Prostate gland (tissue), 2 donors: ENCODE measurements at regions not wholly inside any gene's neighbourhood (a gene's known extent, or its start where the extent isn't known, plus 50 kb on each side); places are given as distances from the start of the nearest gene placed in this dataset.

ENCODE experiments used
- DNase-seq: peaks from one replicate; pipeline ENCODE4 v3.0.0-alpha.2; 2019; ENCODE audit warnings: low spot score
- H3K27ac ChIP-seq, 2 donors: fragments of 200-600 bp; sonication (generic); 2 replicates each; pipeline ENCODE4 v1.5.1; 2017 to 2019
- H3K27me3 ChIP-seq: fragments of 200-600 bp; sonication (generic); replicated peaks from 2 replicates; pipeline ENCODE4 v1.5.1; 2019; ENCODE audit not compliant: insufficient read depth
- H3K36me3 ChIP-seq, 2 donors: fragments of 200-600 bp; sonication (generic); 1 replicate in 1 of 2; 2 replicates in 1 of 2; pipeline versions ENCODE4 v1.5.1 to v1.8.1; 2017 to 2019
- H3K4me1 ChIP-seq: fragments of 200-600 bp; sonication (generic); replicated peaks from 2 replicates; pipeline ENCODE4 v1.5.1; 2019
- H3K4me3 ChIP-seq, 2 donors: fragments of 200-600 bp; sonication (generic); 2 replicates each; pipeline ENCODE4 v1.5.1; 2017 to 2019
- H3K9me3 ChIP-seq: fragments of 200-600 bp; sonication (generic); 2 replicates; pipeline ENCODE4 v1.5.1; 2017
- POLR2A ChIP-seq: fragments of 450-650 bp; IDR thresholded peaks from one replicate; pipeline ENCODE4 v1.6.1; 2016; ENCODE audit warnings: antibody characterized with exemption, mild to moderate bottlenecking
- POLR2AphosphoS5 ChIP-seq: sonication (generic); formaldehyde crosslinking; IDR thresholded peaks from one replicate; pipeline ENCODE4 v1.6.1; 2017; ENCODE audit warnings: antibody characterized with exemption
- WGBS: methylation state at CpG from one replicate; pipeline ENCODE4 v1.1.5; 2018; 5-methylcytosine and 5-hydroxymethylcytosine counted together
- intact Hi-C: fragments of 100-400 bp; cut with DNase I; formaldehyde crosslinking; loops from one replicate; pipeline ENCODE4 v1.14.2; 2022
- TF ChIP-seq, protein P1 (sequence below), 4 experiments: fragments of 200-600 bp in 2 of 4; fragments of 450-650 bp in 2 of 4; sonication (generic) in 2 of 4; IDR thresholded peaks; 1 replicate in 3 of 4; 2 replicates in 1 of 4; pipeline ENCODE4 v1.5.1; 2016 to 2019; ENCODE audit warnings: antibody characterized with exemption in 4 of 4, mild to moderate bottlenecking in 2 of 4, moderate library complexity in 2 of 4

DNA sequence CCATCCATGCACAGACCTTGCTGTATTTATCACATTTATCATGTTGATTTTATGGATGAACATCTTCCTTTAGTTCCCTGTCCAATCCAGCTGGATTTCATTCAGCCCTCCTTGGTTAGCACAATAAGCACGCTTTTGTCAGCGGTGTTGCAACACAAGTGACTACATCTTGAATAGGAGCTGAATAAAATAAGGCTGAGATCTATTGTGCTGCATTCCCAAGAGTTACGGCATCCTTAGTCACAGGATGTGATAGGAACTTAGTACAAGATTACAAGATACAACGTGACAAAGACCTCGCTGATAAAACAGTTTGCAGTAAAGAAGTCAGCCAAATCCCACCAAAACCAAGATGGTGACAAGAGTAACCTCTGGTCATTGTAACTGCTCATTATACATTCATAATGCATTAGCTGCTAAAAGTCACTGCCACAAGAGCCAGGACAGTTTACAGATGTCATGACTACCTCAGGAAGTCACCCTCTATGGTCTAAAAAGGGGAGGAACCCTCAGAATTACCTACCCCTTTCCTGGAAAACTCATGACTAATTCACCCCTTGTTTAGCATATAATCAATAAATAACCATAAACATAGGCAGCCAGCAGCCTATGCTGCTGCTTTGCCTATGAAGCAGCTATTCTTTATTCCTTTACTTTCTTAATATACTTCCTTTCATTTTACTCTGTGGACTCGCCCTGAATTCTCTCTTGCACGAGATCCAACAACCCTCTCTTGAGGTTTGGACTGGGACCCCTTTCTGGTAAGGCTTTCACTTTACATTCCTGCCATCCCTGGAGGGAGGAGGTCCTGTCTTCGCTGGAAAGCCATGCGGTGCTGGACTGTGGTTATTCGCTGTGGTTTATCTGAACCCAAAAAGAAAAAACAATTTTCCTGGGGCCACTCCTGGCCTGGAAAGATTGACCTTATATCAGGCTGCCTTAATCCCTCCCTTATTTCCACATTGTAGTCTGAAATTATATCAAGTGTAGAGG, 522.6 kb upstream of the AMELY start:
- DNase-seq = no peak
- Histone ChIP-seq H3K4me1 (no peaks in the 10 kb centered on the region), H3K27me3 (no peaks in the 10 kb centered on the region), H3K27ac (no peak overlapping the region), H3K9me3 (no peaks in the 10 kb centered on the region), H3K36me3 (no peaks in the 10 kb centered on the region), H3K4me3 (no peak overlapping the region)
- intact Hi-C loops = no loop called here
- TF ChIP-seq POLR2A (no peak), POLR2AphosphoS5 (no peak)
- TF ChIP-seq, protein P1, sequence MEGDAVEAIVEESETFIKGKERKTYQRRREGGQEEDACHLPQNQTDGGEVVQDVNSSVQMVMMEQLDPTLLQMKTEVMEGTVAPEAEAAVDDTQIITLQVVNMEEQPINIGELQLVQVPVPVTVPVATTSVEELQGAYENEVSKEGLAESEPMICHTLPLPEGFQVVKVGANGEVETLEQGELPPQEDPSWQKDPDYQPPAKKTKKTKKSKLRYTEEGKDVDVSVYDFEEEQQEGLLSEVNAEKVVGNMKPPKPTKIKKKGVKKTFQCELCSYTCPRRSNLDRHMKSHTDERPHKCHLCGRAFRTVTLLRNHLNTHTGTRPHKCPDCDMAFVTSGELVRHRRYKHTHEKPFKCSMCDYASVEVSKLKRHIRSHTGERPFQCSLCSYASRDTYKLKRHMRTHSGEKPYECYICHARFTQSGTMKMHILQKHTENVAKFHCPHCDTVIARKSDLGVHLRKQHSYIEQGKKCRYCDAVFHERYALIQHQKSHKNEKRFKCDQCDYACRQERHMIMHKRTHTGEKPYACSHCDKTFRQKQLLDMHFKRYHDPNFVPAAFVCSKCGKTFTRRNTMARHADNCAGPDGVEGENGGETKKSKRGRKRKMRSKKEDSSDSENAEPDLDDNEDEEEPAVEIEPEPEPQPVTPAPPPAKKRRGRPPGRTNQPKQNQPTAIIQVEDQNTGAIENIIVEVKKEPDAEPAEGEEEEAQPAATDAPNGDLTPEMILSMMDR (IDR thresholded peaks at IDR 0.05) = no peak
- 89% methylated on average over 10 of the region's 10 CpGs for WGBS

DNA sequence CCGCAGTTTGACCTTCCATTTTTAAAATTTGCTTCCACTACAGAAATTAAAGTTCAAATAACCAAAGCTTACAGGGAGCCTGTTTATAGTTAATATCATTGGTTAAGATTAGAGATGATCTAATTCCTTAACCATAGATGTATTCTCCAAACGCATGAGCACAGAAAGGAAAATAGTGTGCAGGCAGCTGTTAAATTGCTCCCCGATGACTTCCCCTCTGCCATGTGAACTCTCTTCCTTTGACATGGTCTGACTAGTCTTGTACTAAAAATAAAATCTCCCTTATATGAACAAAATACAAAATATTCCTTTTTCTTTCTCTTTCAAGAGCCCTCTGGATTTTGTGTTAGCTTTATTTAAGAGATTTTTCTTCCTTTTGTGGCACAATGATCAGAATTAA, 507.6 kb upstream of the AMELY start:
- Histone ChIP-seq H3K4me1 (no peaks in the 10 kb centered on the region), H3K9me3 (no peaks in the 10 kb centered on the region), H3K36me3 (no peaks in the 10 kb centered on the region), H3K4me3 (no peak overlapping the region), H3K27me3 (no peaks in the 10 kb centered on the region), H3K27ac (no peak overlapping the region)
- TF ChIP-seq POLR2AphosphoS5 (no peak), POLR2A (no peak)
- TF ChIP-seq, protein P1 (IDR thresholded peaks at IDR 0.05) = no peak
- 77% methylated on average over 3 of the region's 3 CpGs for WGBS
- intact Hi-C loops = no loop called here
- no peak for DNase-seq

DNA sequence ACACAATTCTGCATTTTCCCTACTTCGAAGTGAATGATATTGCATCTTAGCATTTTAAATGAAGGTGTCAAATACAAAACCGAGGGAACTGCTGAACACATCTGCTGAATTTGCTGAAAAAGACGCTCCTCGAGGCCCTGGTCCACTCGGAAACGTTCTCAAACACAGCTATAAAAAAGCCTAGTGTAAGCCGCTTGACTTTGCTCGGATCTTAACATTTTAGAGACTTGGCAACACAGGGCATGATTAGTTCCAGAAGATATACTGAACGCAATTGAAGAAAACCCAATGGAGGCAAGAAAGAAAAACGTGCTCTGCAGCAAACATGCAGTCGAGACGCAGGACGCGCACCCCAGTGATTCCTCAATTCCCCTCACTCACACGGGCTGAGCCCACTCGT, 506.4 kb upstream of the AMELY start:
- Histone ChIP-seq H3K36me3 (no peaks in the 10 kb centered on the region), H3K9me3 (no peaks in the 10 kb centered on the region), H3K4me3 (no peak overlapping the region), H3K4me1 (no peaks in the 10 kb centered on the region), H3K27ac (no peak overlapping the region), H3K27me3 (no peaks in the 10 kb centered on the region)
- WGBS = 94% methylated on average over 16 of the region's 16 CpGs
- intact Hi-C loops = no loop called here
- no peak for DNase-seq
- TF ChIP-seq POLR2A = no peak
- TF ChIP-seq, protein P1 (IDR thresholded peaks at IDR 0.05) = no peak
- no peak for TF ChIP-seq POLR2AphosphoS5

DNA sequence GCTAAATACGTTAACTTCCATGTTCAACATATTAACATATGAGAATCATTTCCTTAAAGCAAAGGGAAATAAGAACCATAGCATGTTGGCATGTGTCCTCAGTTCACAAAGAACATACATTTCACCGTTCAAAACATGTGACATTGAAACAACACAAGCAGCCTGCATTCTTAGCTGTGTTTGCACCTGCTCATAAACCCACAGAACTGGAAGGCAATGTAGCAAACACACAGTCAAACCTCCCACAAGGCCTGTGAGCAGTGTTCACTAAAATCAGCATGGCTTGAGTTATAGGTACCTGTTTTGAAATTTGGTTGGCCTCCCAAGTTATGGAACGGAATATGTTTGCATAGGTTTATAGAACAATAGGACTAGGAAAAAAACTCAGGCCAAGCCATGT, 504.9 kb upstream of the AMELY start:
- WGBS = 67% methylated on average over 3 of the region's 3 CpGs
- H3K4me3 ChIP-seq = no peak overlapping the region
- H3K27ac ChIP-seq = no peak overlapping the region
- H3K4me1 ChIP-seq = no peaks in the 10 kb centered on the region
- DNase-seq = no peak
- intact Hi-C loops = no loop called here
- H3K36me3 ChIP-seq = no peaks in the 10 kb centered on the region
- no peaks in the 10 kb centered on the region for H3K27me3 ChIP-seq
- no peak for TF ChIP-seq POLR2AphosphoS5
- no peak for TF ChIP-seq POLR2A
- TF ChIP-seq, protein P1 (IDR thresholded peaks at IDR 0.05) = no peak
- H3K9me3 ChIP-seq = no peaks in the 10 kb centered on the region

DNA sequence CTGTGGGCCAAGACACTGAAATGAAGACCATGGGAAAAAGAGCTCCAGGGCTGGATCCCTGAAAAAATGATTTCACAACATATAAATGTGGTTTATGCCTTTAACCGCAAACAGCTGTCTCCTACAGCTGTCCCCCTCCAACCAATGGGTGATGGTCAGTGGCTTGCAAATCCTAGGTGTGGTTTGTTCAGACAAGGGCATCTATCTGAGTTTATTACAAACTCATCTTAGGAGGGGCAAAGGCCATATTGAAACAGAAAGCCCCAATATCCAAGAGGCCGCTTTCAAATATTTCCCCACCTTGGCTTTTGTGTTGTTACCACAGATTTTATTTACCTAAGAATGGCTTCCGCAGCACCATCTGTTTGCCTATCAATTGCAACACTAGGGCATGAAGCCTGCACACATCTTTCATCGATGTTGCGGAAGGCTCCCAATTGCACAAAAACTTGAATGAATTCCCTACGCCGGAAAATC, 503.6 kb upstream of the AMELY start:
- TF ChIP-seq POLR2AphosphoS5 (no peak), POLR2A (no peak)
- TF ChIP-seq, protein P1 (IDR thresholded peaks at IDR 0.05) = no peak
- Histone ChIP-seq H3K9me3 (no peaks in the 10 kb centered on the region), H3K4me1 (no peaks in the 10 kb centered on the region), H3K4me3 (no peak overlapping the region), H3K27ac (no peak overlapping the region), H3K36me3 (no peaks in the 10 kb centered on the region), H3K27me3 (no peaks in the 10 kb centered on the region)
- WGBS = 93% methylated on average over 7 of the region's 7 CpGs
- no peak for DNase-seq
- intact Hi-C loops = no loop called here
